ENCODE measurements at regions not wholly inside any gene's neighbourhood (a gene's known extent, or its start where the extent isn't known, plus 50 kb on each side); places are given as distances from the start of the nearest gene placed in this dataset.

GRCh38 chr6:134627707-134628106 is 309.8 kb upstream of the SGK1 start:
- TF ChIP-seq SAP30 (IDR thresholded peaks at IDR 0.05; ENCODE audit: insufficient read depth, insufficient replicate concordance, low read length) (no peak), POLR2A (IDR thresholded peaks at IDR 0.05; ENCODE audit: control extremely low read depth in 1 of 2, low read depth in 2 of 2, low read length in 2 of 2) (no peak), EZH2 (IDR thresholded peaks at IDR 0.05; ENCODE audit: low read depth, low read length, severe bottlenecking) (no peak), CREB1 (IDR thresholded peaks at IDR 0.05) (no peak)
